G401.6 (cell line): ENCODE measurements at regions not wholly inside any gene's neighbourhood (a gene's known extent, or its start where the extent isn't known, plus 50 kb on each side); places are given as distances from the start of the nearest gene placed in this dataset.
A peak's percentile ranks its signal among the peaks of the same experiment; 100 is the strongest.
"Not testable (repeated sequence)": the region's sequence is repeated elsewhere in the genome, so short reads cannot be mapped to it uniquely, and the experiment has no call there.

Experiments
- FAIRE-seq: peaks from 2 replicates; lab custom pipeline; 2012; peaks lifted over from hg19 to GRCh38; lab: Jason Lieb, UNC

DNA sequence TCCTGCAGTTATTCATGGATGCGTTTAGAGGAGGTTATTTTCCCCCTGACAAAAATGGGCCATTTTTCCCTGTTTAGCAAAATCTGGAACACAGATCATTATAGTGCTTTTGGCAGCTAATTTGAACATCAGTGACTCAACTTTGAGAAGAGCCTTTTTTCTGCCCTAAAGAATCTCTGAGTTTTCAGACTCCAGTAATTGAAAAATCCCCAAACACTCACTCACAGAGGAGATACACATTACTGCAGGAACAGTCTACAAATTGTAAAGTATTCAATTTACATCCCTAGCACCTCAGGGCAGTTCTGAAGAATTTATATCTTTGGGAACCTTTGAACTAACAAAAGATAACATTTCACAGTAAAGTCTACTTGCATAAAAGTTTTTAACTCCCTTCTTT, 966.6 kb upstream of the SLC35B3 start:
- no peak for FAIRE-seq

DNA sequence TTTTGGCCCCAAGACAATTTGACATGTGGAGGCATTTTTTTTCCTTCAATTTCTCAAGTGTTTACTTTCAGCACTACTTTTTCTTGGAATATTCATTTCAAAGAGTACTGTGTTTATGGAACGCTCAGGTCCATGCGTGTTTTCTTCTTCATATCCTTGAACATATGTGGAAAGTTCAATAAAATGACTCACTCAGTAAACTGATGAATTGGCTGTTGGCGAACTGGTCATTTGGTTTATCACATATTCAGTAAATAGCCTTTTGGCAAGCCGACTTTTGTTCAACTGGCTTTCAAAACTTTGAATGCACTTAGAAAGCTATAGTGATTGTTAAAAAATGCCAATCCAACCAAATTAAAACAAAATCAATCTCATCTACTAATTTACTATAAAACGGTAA, 964.6 kb upstream of the SLC35B3 start:
- FAIRE-seq = no peak

DNA sequence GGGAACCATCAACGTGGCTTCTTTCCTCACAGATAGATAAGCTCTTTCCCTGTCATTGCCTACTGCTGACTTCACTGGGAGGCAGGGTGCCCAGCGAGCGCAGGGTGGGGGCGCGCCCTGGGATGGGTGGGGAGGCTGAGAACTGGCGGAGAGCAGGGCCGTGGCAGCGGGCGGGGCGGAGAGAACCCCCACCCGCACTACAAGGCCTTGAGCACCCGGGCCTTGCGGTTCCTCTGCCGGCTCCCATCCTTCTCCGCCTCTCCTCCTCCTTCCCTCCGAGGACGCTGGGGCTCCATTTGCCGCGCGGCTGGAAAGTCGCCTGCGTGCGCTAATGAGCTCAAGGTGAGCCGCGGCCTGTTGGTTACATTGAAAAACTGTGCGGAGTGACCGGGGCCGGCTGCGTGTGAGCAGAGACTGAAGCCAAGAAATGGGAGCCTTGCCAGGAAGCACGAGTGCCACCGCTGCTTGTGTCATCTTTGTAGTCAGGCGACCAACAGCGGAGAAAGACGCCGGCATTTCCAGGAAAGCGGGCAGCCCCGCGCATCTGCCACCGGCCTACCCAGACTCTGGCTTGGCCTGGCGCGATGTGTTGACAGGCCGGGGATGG, 963.5 kb upstream of the SLC35B3 start:
- FAIRE-seq = no peak

DNA sequence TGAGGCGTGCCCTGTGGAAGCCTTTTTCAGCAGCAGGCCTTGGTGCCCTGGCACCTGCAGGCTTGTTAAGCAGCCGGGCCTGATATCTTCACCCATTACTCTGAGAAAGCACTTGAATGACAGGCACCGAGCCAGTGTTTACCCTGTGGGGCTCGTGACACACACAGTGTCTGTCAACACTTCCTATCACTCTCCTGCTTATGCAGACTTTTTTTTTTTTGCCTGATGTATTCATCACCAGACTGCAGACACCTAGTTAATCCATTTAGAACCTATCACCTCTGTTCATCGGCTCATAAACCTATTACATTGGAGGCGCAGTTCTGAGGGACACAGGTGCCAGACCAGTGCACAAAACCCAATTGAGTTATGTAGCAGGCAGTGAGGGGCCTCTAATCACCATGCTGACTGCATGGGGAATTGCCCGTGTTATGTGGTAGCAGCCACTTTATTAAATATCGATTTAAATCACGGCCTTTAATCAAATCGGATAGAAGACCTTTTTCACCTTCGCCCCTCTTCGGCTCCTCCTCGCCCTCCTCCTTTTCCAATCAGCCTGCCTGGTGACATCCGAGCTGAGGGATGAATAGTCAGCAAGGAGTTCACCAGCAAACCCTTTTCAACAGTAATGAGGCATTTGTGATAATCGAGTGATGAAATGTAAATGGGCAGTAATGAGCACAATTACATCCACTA, 962.9 kb upstream of the SLC35B3 start:
- FAIRE-seq = no peak

DNA sequence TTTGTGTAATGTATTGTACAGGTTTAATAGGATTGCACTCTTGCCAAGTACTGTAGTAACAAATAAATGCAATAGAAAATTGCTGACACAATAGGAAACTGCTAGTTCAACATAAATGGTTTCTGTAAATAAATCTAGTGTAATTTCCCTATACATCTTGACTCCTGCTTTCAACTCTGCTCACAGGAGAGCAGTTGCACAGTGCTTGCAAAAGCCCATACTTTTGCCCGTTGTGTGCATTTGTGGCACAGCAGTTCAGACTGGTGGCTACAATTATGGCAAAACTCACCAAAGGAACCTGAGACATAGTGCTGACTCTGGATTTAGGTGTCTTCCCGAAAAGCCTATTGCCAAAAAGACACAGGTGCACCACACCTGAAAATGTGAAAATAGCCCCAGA, 953.3 kb upstream of the SLC35B3 start:
- FAIRE-seq = no peak

DNA sequence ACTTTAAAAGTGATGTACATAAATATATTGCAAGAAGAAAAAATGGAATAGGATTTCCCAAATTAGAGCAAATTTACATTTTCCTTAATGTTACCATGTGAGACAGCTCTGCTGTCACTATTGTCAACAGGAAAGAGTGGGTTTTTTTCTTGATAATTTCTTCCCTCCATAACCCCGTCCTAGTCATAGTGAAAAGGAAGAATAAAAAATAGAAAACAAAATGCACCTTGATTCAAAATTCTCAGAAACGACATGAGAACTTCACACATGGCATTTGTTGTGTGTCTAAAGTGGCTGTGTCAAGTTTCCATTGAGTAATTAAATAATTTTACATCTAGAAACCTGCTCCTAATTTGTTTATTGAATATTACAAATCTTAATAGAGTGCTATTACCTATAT, 945.2 kb upstream of the SLC35B3 start:
- FAIRE-seq = no peak

DNA sequence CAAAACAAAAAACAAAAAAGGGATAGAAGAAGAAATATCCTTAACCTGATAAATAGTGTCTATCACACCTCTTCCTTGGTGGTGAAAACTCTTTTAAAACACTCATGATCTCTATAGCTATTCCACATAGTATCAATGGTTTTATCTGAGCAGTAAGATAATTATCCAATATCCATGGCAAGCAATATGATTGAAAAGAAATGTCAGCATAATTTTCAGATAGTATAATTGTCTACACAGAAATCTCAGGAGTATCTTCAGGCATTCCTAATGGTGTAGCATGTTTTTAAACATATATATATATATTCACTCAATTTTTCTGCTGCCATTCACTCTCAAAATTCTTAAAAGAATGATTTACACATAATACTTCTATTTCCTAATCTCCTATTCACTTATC, 938.0 kb upstream of the SLC35B3 start:
- FAIRE-seq = no peak

DNA sequence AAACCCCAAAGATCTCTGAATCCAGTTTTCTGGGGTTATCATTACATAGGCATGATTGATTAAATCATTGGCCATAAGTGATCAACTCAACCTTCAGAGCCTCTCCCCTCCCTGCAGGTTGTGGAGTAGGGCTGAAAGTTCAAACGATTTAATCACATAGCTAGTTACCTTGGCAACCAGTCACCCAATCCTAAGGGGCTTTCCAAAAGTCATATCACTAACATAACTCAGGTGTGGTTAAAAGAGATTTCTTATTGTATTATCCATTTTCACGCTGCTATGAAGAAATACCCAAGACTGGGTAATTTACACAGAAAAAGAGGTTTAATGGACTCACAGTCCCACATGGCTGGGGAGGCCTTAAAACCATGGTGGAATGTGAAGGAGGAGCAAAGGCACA, 935.1 kb upstream of the SLC35B3 start:
- no peak for FAIRE-seq

DNA sequence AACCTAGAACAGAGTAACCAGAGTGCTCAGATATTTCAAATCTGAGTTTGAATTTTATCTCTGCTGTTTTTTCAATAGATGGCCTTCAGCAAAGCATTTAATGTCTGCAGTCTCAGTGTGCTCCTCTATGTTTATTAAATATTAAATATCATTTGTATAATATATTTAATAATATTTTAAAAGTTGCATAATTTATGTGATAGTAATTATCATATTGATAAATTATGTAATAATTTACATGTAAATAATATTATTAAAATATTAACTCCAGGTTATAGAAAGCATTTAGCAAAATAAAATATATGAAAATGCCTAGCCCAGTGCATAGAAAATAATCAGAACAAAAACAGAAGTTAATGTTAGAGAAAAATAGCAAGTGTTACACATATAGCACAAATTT, 930.0 kb upstream of the SLC35B3 start:
- FAIRE-seq = peak; percentile 85

DNA sequence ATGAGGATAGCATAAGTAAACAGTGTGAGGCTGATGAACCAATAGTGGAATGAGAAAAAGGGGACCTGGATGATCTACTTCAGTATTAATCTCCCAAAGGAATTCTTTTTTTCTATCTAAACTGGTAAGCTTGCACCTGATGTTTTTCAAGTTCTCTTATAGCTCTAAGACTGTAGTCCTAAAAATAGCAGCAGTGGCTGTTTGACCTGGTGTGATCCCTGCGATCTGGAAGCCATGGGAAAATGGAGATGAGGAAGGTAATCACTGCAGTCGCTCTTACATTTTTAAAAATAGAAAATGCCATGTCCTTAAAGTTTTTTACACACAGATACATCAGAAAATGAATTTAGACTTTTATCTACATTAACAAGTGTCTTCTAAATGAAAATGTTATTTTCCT, 926.4 kb upstream of the SLC35B3 start:
- FAIRE-seq = no peak

DNA sequence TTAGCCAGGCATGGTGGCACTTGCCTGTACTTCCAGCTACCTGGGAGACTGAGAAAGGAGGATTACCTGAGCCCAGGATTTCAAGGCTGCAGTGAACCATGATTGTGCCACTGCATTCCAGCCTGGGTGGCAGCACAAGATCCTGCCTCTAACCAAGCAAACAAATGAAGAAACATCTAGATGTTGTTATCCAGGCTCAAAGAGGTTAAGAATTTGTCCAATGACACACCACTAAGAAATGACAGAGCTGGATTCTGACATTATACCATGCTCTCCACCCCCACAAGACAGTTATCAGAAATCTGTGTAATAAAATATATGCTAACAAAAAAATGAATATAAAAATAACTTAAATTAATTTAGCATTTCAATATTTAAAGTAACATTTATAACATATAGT, 925.5 kb upstream of the SLC35B3 start:
- FAIRE-seq = no peak

DNA sequence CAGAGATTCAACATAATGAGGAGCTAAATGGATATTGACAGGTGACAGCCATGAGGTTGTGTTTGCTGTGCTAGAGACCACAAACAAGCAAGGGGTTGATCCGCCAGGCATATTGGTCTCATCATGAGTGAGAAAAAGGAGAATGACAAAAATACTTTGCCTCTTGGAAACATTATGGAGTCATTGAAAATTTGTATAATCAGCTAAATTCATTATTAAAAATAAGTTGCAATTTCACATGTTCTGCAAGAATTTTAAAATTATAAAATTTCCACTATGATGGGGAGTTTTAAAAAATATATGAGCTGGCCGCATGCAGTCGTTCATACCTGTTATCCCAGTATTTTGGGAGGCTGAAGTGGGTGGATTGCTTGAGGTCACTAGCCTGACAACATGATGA, 912.3 kb upstream of the SLC35B3 start:
- FAIRE-seq = no peak

DNA sequence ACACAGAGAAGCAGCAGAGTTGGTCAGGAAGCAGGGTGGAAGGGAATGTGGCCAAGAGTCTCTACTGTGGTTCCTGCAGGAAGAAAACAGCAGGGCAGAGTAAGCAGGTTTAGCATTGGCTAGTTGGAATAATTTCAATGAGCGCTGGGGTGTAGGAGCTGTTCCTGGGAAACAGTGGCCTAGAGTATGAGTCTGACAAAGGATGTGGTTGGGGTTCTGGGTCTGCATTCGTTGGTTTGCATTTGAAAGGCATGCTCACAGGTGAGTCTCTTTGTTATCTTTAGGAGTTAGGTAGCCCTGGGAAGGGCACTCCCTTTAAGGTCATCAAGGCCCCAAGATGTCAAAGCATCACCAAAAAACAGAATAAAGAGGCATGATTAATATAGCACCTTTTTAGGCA, 911.6 kb upstream of the SLC35B3 start:
- no peak for FAIRE-seq

DNA sequence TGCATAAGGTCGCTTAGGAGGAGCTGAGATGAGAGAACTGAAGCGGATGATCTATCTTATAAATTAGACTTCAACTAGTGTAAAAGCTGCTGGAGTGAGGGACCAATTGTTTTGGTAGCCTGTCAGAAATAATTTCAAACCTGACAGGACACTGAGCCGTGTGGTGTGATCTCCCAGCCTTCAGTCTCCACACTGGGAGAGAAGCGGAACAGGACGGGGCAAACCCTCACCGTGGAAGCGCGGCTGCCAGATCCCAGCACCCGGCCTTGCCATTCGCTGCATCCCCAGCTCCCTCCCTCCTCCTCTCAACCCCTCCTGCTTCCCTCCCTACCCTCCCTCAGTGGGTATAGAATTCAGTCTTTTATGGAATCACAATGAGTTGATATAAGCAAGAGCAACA, 900.1 kb upstream of the SLC35B3 start:
- FAIRE-seq = no peak

DNA sequence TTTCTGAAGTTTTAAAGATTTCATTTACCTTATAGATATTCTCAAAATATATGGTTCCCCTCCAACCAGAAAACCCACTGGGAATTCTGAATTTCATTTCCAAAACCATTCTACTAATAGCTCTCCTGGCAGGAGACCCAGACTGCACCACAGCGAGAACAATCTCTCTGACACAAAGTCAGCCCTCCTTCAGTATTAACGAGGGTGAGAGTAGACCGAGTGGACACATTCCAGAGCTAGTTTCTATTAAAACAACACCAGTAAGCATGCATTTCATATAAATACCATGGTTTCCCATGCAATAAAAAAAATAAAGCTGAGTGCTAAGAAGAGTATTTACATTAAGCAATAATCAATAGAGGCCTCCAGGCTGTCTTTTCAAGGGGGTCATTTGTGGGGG, 899.6 kb upstream of the SLC35B3 start:
- no peak for FAIRE-seq

DNA sequence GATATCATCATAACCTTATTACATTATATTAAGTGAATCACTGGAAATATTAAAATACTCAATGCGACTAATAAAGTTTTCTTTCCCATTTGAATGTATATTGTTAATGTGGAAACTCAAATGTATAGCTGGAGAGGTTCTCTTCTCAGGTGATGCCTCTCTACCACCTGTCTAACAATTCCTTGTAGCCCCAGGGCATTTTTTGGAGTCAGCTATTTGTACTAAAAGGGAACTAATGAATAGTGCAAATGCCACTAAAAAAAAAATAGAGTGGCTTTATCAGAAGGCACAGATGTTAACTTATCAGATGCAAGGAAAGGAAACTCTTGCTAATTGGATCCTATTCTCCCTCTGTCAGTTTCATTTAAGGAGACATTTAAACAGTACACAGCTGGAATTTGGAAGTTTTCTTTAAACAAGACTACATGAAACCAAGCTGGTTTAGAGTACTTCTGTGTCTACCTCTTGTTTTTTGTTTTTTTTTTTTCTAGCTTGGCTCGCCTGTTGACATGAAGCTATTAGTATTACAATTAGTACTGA, 897.0 kb upstream of the SLC35B3 start:
- no peak for FAIRE-seq

DNA sequence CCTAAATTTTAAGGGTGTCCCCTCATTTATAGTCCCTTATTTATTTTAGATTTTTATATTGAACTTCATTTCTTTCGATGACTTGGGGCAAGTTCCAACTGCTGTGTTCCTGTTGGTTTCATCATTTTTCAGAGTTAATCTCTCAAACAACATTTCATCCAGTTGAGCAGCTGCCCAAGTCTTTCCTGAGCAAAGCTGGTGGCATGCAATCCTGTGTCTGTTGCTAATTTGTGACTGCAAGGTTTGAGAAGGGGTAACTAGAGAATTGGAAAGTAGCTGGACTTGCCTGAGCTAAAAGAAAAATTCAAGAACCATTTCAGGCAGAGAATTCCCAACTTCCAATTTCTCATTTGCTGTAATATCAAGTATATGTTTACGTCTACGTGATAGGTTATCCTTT, 881.5 kb upstream of the SLC35B3 start:
- no peak for FAIRE-seq

DNA sequence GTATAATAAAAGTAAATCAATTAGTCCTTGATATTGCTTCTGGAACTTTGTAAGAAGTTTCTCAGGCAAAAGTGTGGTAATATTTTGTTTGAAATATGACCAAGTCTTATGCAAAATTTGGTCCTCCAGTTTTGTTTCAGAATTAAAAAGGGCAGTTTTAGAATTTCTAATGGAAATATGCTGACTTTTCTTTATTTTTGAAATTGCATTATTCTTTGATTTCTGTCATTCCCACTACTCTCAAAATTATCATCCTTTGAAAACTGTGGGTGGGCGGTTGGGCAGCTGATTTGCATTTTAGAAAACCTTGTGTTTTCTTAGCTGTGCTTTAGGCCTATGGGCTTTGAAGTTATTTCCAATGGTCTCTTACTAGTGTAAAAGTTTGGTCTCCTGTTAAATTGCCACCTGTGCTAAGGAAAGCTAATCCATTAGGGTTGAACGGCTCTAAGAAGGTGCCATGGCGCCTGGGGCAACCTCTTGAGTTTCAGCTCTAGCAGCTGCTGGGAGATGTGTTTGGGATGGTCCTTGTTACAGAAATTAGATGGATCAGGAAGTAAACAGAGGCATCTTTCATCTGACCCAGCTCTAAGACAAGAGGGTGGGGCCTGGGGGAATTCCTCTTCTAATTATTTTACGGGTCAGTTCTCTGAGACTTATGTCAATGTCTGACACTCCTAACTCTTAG, 880.8 kb upstream of the SLC35B3 start:
- FAIRE-seq = no peak

DNA sequence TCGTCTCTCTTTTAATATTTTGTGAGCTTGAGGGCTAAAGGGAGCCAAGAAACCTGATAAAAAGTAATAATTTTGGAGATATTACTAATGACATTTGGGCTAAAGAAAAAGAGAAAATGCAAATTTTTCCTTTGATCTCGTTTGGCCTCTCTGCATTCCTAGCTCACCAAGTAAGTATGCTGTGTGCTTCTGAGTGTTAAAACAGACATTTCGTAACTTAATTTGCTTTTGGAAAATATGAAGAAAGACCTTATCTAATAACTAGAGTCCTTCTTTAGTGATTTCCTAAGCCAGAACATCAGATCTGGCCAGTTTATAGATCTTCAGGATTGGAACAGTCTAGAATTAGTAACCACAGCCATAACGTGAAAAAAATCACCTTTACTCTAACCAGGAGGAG, 872.9 kb upstream of the SLC35B3 start:
- FAIRE-seq = no peak

DNA sequence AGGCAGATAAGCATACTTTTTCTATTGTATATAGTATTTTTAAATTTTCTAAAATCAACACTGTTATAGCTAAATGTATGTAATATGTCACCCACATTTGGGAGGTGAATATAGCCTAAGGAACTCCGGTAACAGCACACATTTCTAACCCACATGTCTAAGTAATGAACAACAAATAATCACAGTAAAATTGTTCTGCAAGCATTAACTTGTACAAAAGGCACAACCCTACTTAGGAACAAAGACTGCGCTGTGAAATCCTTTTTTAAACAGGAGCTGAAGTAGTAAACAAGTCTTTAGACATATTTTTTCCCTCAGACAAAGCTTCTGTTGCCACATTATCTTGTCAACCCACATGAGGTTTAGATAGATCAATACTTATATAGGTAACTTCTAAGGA, 872.4 kb upstream of the SLC35B3 start:
- no peak for FAIRE-seq

DNA sequence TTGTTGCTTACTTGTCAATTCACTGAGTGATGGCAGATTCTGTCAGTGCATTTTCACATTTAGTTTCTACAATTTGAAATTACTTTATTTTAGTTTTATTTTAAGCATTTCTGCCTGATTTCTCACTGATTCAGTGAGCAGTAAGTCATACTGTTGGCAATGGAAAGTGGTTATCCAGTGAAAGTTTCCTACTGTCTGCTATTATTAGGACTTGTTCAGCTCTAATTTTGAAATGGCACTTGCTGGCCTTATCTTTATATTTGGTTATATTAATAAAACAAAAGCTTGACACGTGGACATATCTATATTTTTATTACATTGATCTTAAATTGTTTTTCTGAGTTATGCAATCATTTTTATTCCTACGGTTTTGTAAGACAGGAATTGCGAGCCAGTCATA, 871.8 kb upstream of the SLC35B3 start:
- no peak for FAIRE-seq

DNA sequence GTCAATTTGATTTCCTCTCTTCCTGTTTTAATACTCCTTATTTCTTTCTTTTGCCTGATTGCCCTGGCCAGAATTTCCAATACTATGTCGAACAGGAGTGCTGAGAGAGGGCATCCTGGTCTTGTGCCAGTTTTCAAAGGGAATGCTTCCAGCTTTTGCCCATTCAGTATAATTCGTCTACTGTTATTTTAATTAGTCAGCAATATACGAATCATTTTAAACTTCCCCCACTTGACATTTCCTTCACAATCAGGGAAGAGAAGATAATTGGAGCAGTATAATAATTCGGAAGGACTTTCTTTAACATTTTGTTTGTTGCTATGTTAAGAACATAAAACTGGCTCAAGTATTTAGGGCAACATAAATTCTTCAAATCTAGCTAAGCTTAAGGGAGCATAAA, 860.3 kb upstream of the SLC35B3 start:
- FAIRE-seq = no peak

DNA sequence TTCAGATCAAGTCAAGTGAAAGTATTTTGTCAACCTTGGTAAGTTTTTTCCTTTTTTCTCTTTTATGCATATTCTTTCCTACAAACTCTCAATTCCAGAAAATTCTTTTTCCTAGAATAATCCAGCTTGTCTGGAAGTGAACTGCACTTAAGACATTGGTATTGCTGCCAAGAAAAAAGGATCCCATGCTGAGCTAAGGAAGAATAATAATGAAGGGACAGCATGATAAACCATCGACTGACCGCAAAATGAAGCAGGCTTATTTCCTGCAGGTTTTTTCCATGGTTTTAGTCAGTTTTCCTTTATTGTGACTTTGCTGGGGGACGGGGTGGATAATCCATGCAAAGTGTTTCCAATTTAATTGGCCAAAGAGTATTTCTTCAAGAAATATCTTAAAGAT, 857.6 kb upstream of the SLC35B3 start:
- FAIRE-seq = no peak

DNA sequence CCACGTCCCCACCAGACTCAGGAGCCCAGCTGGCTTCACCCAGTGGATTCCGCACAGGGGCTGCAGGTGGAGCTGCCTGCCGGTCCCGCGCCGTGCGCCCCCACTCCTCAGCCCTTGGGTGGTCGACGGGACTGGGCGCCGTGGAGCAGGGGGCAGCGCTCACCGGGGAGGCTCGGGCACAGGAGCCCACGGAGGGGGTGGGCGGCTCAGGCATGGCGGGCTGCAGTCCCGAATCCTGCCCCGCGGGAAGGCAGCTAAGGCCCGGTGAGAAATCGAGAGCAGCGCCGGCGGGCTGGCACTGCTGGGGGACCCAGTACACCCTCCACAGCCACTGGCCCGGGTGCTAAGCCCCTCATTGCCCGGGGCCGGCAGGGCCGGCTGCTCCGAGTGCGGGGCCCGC, 855.0 kb upstream of the SLC35B3 start:
- FAIRE-seq = not testable (repeated sequence)
